ENCODE measurements at regions not wholly inside any gene's neighbourhood (a gene's known extent, or its start where the extent isn't known, plus 50 kb on each side); places are given as distances from the start of the nearest gene placed in this dataset.

DNA sequence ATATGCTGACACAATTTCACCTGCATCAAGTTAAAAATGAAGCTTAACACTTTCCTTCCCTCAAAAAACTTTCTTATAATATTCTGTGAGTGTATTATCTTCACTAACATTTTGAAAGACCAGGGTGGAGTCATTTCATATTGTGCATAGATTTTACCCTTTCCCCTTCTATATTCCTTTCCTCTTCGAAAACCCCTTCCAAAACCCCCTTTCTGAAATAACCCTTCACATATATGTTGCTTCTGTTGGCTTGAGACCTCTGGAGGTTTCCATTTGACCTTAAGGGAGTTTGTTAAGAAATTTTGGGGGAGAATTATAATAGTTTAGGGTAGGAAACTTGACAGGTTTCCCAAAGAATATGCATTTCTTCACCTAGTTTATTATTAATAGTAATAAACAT lies 489.6 kb upstream of the MIR17HG start (continued):
- TF ChIP-seq, protein P1, sequence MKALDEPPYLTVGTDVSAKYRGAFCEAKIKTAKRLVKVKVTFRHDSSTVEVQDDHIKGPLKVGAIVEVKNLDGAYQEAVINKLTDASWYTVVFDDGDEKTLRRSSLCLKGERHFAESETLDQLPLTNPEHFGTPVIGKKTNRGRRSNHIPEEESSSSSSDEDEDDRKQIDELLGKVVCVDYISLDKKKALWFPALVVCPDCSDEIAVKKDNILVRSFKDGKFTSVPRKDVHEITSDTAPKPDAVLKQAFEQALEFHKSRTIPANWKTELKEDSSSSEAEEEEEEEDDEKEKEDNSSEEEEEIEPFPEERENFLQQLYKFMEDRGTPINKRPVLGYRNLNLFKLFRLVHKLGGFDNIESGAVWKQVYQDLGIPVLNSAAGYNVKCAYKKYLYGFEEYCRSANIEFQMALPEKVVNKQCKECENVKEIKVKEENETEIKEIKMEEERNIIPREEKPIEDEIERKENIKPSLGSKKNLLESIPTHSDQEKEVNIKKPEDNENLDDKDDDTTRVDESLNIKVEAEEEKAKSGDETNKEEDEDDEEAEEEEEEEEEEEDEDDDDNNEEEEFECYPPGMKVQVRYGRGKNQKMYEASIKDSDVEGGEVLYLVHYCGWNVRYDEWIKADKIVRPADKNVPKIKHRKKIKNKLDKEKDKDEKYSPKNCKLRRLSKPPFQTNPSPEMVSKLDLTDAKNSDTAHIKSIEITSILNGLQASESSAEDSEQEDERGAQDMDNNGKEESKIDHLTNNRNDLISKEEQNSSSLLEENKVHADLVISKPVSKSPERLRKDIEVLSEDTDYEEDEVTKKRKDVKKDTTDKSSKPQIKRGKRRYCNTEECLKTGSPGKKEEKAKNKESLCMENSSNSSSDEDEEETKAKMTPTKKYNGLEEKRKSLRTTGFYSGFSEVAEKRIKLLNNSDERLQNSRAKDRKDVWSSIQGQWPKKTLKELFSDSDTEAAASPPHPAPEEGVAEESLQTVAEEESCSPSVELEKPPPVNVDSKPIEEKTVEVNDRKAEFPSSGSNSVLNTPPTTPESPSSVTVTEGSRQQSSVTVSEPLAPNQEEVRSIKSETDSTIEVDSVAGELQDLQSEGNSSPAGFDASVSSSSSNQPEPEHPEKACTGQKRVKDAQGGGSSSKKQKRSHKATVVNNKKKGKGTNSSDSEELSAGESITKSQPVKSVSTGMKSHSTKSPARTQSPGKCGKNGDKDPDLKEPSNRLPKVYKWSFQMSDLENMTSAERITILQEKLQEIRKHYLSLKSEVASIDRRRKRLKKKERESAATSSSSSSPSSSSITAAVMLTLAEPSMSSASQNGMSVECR (CRISPR knock-in tag; IDR thresholded peaks at IDR 0.05; ENCODE audit: borderline replicate concordance), result no peak
- TF ChIP-seq IRF2 (CRISPR knock-in tag; IDR thresholded peaks at IDR 0.05; ENCODE audit: borderline replicate concordance, low read depth) (no peak), ZNF121 (CRISPR knock-in tag; IDR thresholded peaks at IDR 0.05) (no peak), FOXP1 (CRISPR knock-in tag; IDR thresholded peaks at IDR 0.05; ENCODE audit: borderline replicate concordance) (no peak), ESRRA (CRISPR knock-in tag; IDR thresholded peaks at IDR 0.05; ENCODE audit: borderline replicate concordance) (no peak)
- TF ChIP-seq, protein P2, sequence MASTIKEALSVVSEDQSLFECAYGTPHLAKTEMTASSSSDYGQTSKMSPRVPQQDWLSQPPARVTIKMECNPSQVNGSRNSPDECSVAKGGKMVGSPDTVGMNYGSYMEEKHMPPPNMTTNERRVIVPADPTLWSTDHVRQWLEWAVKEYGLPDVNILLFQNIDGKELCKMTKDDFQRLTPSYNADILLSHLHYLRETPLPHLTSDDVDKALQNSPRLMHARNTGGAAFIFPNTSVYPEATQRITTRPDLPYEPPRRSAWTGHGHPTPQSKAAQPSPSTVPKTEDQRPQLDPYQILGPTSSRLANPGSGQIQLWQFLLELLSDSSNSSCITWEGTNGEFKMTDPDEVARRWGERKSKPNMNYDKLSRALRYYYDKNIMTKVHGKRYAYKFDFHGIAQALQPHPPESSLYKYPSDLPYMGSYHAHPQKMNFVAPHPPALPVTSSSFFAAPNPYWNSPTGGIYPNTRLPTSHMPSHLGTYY (CRISPR knock-in tag; IDR thresholded peaks at IDR 0.05), result no peak
- TF ChIP-seq, protein P3, sequence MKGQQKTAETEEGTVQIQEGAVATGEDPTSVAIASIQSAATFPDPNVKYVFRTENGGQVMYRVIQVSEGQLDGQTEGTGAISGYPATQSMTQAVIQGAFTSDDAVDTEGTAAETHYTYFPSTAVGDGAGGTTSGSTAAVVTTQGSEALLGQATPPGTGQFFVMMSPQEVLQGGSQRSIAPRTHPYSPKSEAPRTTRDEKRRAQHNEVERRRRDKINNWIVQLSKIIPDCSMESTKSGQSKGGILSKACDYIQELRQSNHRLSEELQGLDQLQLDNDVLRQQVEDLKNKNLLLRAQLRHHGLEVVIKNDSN (CRISPR knock-in tag; IDR thresholded peaks at IDR 0.05), result no peak

DNA sequence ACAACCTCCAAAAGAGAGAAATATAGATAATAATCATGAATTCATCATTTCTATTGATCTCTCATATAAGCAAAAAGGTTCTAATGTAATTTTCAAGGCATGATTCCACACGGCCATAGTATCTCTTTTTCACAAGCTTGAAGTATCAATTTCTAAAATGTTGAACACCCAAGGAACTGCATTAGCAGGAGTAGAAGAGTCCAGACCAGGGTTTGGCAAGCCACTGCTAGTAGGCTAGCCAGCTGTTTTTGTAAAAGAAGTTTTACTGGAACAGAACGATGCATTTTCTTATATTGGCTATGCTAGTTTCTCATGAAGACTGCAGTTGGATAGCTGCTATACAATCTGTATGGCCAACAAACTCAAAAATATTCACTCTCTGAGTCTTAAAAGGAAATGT lies 481.5 kb upstream of the MIR17HG start:
- H3K4me3 Mint-ChIP-seq, result no peak overlapping the region
- ChIA-PET POLR2A (no interaction called here), CTCF (interaction anchor here (0.9 to 2.4 kb wide), 6 partner anchors 103 to 941 kb away, joined by 3 to 34 read pairs (median 4); no protein-coding TSS in a partner anchor)
- DNase-seq (ENCODE audit: low spot score) (no peak), ATAC-seq (no peak)
- no peaks in the 10 kb centered on the region for H3K27me3 Mint-ChIP-seq (ENCODE audit: low read depth)
- no peak overlapping the region for H3K27ac Mint-ChIP-seq
- H3K4me1 Mint-ChIP-seq, result peaks cover 18% of the 10 kb centered on the region
- H3K9me3 Mint-ChIP-seq, result no peaks in the 10 kb centered on the region
- H3K36me3 Mint-ChIP-seq, result no peaks in the 10 kb centered on the region
- TF ChIP-seq, protein P4, sequence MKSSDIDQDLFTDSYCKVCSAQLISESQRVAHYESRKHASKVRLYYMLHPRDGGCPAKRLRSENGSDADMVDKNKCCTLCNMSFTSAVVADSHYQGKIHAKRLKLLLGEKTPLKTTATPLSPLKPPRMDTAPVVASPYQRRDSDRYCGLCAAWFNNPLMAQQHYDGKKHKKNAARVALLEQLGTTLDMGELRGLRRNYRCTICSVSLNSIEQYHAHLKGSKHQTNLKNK (CRISPR knock-in tag; IDR thresholded peaks at IDR 0.05), result no peak
- TF ChIP-seq, protein P5, sequence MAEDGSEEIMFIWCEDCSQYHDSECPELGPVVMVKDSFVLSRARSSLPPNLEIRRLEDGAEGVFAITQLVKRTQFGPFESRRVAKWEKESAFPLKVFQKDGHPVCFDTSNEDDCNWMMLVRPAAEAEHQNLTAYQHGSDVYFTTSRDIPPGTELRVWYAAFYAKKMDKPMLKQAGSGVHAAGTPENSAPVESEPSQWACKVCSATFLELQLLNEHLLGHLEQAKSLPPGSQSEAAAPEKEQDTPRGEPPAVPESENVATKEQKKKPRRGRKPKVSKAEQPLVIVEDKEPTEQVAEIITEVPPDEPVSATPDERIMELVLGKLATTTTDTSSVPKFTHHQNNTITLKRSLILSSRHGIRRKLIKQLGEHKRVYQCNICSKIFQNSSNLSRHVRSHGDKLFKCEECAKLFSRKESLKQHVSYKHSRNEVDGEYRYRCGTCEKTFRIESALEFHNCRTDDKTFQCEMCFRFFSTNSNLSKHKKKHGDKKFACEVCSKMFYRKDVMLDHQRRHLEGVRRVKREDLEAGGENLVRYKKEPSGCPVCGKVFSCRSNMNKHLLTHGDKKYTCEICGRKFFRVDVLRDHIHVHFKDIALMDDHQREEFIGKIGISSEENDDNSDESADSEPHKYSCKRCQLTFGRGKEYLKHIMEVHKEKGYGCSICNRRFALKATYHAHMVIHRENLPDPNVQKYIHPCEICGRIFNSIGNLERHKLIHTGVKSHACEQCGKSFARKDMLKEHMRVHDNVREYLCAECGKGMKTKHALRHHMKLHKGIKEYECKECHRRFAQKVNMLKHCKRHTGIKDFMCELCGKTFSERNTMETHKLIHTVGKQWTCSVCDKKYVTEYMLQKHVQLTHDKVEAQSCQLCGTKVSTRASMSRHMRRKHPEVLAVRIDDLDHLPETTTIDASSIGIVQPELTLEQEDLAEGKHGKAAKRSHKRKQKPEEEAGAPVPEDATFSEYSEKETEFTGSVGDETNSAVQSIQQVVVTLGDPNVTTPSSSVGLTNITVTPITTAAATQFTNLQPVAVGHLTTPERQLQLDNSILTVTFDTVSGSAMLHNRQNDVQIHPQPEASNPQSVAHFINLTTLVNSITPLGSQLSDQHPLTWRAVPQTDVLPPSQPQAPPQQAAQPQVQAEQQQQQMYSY (CRISPR knock-in tag; IDR thresholded peaks at IDR 0.05), result no peak
- TF ChIP-seq HMGA2 (CRISPR knock-in tag; IDR thresholded peaks at IDR 0.05) (no peak), MYBL2 (CRISPR knock-in tag; IDR thresholded peaks at IDR 0.05) (no peak), GTF2I (CRISPR knock-in tag; conservative IDR thresholded peaks at IDR 0.05) (no peak), RORB (CRISPR knock-in tag; IDR thresholded peaks at IDR 0.05) (no peak), NR2C2 (CRISPR knock-in tag; IDR thresholded peaks at IDR 0.05) (no peak), SMAD3 (CRISPR knock-in tag; IDR thresholded peaks at IDR 0.05; ENCODE audit: borderline replicate concordance) (no peak), SMAD4 (CRISPR knock-in tag; IDR thresholded peaks at IDR 0.05) (no peak), SOX15 (CRISPR knock-in tag; IDR thresholded peaks at IDR 0.05) (no peak), ZNF232 (CRISPR knock-in tag; IDR thresholded peaks at IDR 0.05) (no peak), ZNF317 (CRISPR knock-in tag; IDR thresholded peaks at IDR 0.05; ENCODE audit: borderline replicate concordance, low read depth) (no peak), JUN (CRISPR knock-in tag; IDR thresholded peaks at IDR 0.05) (no peak)
- TF ChIP-seq, protein P6, sequence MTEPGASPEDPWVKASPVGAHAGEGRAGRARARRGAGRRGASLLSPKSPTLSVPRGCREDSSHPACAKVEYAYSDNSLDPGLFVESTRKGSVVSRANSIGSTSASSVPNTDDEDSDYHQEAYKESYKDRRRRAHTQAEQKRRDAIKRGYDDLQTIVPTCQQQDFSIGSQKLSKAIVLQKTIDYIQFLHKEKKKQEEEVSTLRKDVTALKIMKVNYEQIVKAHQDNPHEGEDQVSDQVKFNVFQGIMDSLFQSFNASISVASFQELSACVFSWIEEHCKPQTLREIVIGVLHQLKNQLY (CRISPR knock-in tag; IDR thresholded peaks at IDR 0.05), result no peak
- TF ChIP-seq, protein P7, sequence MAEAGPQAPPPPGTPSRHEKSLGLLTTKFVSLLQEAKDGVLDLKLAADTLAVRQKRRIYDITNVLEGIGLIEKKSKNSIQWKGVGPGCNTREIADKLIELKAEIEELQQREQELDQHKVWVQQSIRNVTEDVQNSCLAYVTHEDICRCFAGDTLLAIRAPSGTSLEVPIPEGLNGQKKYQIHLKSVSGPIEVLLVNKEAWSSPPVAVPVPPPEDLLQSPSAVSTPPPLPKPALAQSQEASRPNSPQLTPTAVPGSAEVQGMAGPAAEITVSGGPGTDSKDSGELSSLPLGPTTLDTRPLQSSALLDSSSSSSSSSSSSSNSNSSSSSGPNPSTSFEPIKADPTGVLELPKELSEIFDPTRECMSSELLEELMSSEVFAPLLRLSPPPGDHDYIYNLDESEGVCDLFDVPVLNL (CRISPR knock-in tag; IDR thresholded peaks at IDR 0.05; ENCODE audit: borderline replicate concordance, low read depth), result no peak
- TF ChIP-seq, protein P8, sequence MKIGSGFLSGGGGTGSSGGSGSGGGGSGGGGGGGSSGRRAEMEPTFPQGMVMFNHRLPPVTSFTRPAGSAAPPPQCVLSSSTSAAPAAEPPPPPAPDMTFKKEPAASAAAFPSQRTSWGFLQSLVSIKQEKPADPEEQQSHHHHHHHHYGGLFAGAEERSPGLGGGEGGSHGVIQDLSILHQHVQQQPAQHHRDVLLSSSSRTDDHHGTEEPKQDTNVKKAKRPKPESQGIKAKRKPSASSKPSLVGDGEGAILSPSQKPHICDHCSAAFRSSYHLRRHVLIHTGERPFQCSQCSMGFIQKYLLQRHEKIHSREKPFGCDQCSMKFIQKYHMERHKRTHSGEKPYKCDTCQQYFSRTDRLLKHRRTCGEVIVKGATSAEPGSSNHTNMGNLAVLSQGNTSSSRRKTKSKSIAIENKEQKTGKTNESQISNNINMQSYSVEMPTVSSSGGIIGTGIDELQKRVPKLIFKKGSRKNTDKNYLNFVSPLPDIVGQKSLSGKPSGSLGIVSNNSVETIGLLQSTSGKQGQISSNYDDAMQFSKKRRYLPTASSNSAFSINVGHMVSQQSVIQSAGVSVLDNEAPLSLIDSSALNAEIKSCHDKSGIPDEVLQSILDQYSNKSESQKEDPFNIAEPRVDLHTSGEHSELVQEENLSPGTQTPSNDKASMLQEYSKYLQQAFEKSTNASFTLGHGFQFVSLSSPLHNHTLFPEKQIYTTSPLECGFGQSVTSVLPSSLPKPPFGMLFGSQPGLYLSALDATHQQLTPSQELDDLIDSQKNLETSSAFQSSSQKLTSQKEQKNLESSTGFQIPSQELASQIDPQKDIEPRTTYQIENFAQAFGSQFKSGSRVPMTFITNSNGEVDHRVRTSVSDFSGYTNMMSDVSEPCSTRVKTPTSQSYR (CRISPR knock-in tag; IDR thresholded peaks at IDR 0.05), result no peak
